Tibial nerve (tissue), 4 donors: ENCODE measurements at regions not wholly inside any gene's neighbourhood (a gene's known extent, or its start where the extent isn't known, plus 50 kb on each side); places are given as distances from the start of the nearest gene placed in this dataset.

Experiments
- DNase-seq, 2 donors: peaks; one replicate each; pipeline ENCODE4 v3.0.0-alpha.2; 2019; ENCODE audit warnings: low spot score in 2 of 2
- H3K27ac ChIP-seq, 4 donors: fragments of 200-600 bp; sonication (generic) in 3 of 4; one replicate each; pipeline ENCODE4 v1.5.1; 2017 to 2019; ENCODE audit warnings: mild to moderate bottlenecking in 1 of 4
- H3K27me3 ChIP-seq, 2 donors: fragments of 200-600 bp; sonication (generic) in 1 of 2; one replicate each; pipeline versions ENCODE4 v1.5.1 to v1.6.0; 2017 to 2019
- H3K36me3 ChIP-seq, 3 donors: fragments of 200-600 bp; sonication (generic); one replicate each; pipeline ENCODE4 v1.5.1; 2018 to 2019
- H3K4me1 ChIP-seq, 4 donors: fragments of 200-600 bp; sonication (generic) in 3 of 4; one replicate each; pipeline ENCODE4 v1.5.1; 2017 to 2019
- H3K4me3 ChIP-seq, 4 donors: fragments of 200-600 bp; sonication (generic) in 3 of 4; one replicate each; pipeline ENCODE4 v1.5.1; 2017 to 2019; ENCODE audit warnings: mild to moderate bottlenecking in 1 of 4, moderate library complexity in 1 of 4
- H3K9me3 ChIP-seq, 4 donors: fragments of 200-600 bp; sonication (generic) in 3 of 4; one replicate each; pipeline ENCODE4 v1.5.1; 2017 to 2019
- EP300 ChIP-seq, 2 donors: sonication (generic); formaldehyde crosslinking; IDR thresholded peaks; one replicate each; pipeline ENCODE4 v1.6.1; 2017; ENCODE audit warnings: antibody characterized with exemption in 2 of 2, mild to moderate bottlenecking in 1 of 2
- POLR2A ChIP-seq, 2 donors: fragments of 450-650 bp; IDR thresholded peaks; one replicate each; pipeline ENCODE4 v1.6.1; 2017; ENCODE audit warnings: antibody characterized with exemption in 2 of 2, mild to moderate bottlenecking in 2 of 2, moderate library complexity in 2 of 2
- WGBS, 2 donors: methylation state at CpG; one replicate each; pipeline ENCODE4 v1.1.5; 2018; 5-methylcytosine and 5-hydroxymethylcytosine counted together
- TF ChIP-seq, protein P1 (sequence below), 5 experiments: fragments of 200-600 bp in 3 of 5; fragments of 450-650 bp in 2 of 5; sonication (generic) in 3 of 5; IDR thresholded peaks; one replicate each; pipeline ENCODE4 v1.5.1; 2016 to 2019; ENCODE audit warnings: antibody characterized with exemption in 5 of 5, mild to moderate bottlenecking in 3 of 5, moderate library complexity in 2 of 5

DNA sequence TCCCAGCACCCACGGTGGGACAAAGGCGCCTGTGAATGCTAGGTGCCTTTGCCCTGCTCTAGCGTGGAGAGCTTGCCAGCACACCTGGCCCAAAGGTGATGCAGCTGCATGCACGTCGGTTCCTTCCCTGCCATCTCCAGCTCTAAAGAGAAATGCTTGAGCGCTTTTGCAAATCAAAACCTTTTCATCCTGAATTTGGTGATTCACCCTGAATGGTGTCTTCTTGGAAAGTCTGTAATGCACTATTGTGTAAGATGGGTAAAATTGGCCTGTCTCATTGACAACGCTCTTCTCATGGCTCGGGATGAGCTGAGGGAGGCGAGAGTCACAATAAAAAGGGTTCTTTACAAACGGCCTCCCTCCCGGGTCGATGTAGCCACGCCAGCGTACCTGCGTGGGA, 103.1 kb upstream of the ID4 start:
- DNase-seq: no peak
- H3K4me1 ChIP-seq: no peaks in the 10 kb centered on the region
- H3K36me3 ChIP-seq: no peaks in the 10 kb centered on the region
- H3K27ac ChIP-seq: no peak overlapping the region
- H3K27me3 ChIP-seq: no peaks in the 10 kb centered on the region
- 73 to 83% methylated on average over 15 of the region's 15 CpGs for WGBS, 2 donors
- no peak overlapping the region for H3K4me3 ChIP-seq
- H3K9me3 ChIP-seq: peaks cover 0 to 5% (median 0%) of the 10 kb centered on the region in 4 donors
- TF ChIP-seq, protein P1, sequence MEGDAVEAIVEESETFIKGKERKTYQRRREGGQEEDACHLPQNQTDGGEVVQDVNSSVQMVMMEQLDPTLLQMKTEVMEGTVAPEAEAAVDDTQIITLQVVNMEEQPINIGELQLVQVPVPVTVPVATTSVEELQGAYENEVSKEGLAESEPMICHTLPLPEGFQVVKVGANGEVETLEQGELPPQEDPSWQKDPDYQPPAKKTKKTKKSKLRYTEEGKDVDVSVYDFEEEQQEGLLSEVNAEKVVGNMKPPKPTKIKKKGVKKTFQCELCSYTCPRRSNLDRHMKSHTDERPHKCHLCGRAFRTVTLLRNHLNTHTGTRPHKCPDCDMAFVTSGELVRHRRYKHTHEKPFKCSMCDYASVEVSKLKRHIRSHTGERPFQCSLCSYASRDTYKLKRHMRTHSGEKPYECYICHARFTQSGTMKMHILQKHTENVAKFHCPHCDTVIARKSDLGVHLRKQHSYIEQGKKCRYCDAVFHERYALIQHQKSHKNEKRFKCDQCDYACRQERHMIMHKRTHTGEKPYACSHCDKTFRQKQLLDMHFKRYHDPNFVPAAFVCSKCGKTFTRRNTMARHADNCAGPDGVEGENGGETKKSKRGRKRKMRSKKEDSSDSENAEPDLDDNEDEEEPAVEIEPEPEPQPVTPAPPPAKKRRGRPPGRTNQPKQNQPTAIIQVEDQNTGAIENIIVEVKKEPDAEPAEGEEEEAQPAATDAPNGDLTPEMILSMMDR (IDR thresholded peaks at IDR 0.05): no peak
- no peak for TF ChIP-seq EP300 (IDR thresholded peaks at IDR 0.05)
- TF ChIP-seq POLR2A (IDR thresholded peaks at IDR 0.05): no peak

GRCh38 chr6:19734519-19734918, 102.7 kb upstream of the ID4 start:
- Histone ChIP-seq H3K36me3 (no peaks in the 10 kb centered on the region), H3K4me3 (no peak overlapping the region), H3K27me3 (no peaks in the 10 kb centered on the region), H3K9me3 (peaks cover 0 to 5% (median 0%) of the 10 kb centered on the region in 4 donors), H3K4me1 (no peaks in the 10 kb centered on the region), H3K27ac (no peak overlapping the region)
- WGBS, 2 donors: 33 to 38% methylated on average over 2 of the region's 2 CpGs
- TF ChIP-seq, protein P1 (IDR thresholded peaks at IDR 0.05): no peak
- TF ChIP-seq EP300 (IDR thresholded peaks at IDR 0.05): no peak
- DNase-seq: no peak

DNA sequence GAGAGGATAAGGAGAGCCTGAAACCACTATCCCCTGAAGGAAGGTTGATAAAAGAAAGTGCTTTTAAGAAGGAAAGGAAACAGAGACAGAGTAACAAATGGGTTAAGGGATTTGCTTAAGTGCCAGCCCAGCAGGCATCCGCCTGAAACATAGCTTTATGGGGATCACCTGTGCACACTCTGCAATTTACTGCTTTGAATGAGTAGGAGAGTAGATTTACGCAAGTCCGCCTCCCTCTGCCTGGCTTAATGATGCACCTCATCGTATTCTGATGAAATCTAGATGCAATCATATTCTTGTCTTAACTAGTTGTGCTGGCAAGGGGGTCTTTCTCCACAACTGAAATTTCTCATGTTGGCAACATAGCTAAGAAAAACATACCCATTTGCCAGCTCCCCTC, 101.1 kb upstream of the ID4 start:
- no peak overlapping the region for H3K27ac ChIP-seq
- no peak overlapping the region for H3K4me3 ChIP-seq
- H3K9me3 ChIP-seq: no peaks in the 10 kb centered on the region
- no peaks in the 10 kb centered on the region for H3K36me3 ChIP-seq
- no peak for TF ChIP-seq POLR2A (IDR thresholded peaks at IDR 0.05)
- TF ChIP-seq, protein P1 (IDR thresholded peaks at IDR 0.05): no peak
- no peak for TF ChIP-seq EP300 (IDR thresholded peaks at IDR 0.05)
- H3K4me1 ChIP-seq: no peaks in the 10 kb centered on the region
- no peak for DNase-seq
- H3K27me3 ChIP-seq: no peaks in the 10 kb centered on the region
- WGBS, 2 donors: 71 to 85% methylated on average over 4 of the region's 4 CpGs

DNA sequence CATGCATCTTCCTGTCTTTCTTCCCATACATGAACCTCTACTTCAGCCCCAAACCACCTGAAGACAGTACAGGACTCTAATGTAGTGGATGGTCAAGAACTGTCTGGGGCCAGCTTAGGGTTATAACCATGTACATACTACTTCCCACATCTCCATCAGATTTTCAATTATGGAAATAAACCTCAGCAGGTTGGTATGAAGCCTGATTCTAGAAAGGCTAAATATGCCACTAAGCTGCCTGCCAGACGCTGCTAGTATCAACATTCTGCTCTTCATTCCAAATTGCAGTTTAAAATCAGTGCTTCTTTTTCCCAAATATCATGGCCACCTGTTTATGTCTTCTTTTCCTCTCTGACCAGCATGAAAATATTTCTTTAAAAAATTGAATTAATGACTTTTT, 99.2 kb upstream of the ID4 start:
- TF ChIP-seq POLR2A (IDR thresholded peaks at IDR 0.05) (no peak), EP300 (IDR thresholded peaks at IDR 0.05) (no peak)
- TF ChIP-seq, protein P1 (IDR thresholded peaks at IDR 0.05): no peak
- H3K4me1 ChIP-seq: no peaks in the 10 kb centered on the region
- no peak for DNase-seq
- no peak overlapping the region for H3K4me3 ChIP-seq
- H3K27me3 ChIP-seq: no peaks in the 10 kb centered on the region
- H3K9me3 ChIP-seq: no peaks in the 10 kb centered on the region
- 70 to 84% methylated on average over 1 of the region's 1 CpG for WGBS, 2 donors
- no peaks in the 10 kb centered on the region for H3K36me3 ChIP-seq
- no peak overlapping the region for H3K27ac ChIP-seq

DNA sequence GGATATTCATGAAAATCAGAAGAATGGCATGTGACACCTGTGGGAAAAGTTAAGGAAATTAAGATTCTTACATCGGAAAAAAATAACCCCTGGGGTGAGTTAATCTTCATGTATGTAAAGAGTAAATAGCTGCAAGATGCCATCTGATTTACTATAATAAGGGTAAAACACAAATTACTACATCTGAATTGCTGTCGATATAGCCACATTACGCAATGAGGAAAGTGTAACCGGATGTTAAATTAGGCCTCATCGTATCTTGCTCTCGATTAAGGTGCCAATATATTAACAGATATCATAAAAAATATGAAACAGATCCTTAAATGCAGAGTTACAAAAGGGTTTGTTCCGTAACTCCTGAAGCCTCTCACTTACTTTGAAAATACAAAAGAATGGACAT, 87.4 kb upstream of the ID4 start:
- no peak overlapping the region for H3K4me3 ChIP-seq
- no peak for TF ChIP-seq POLR2A (IDR thresholded peaks at IDR 0.05)
- H3K27ac ChIP-seq: no peak overlapping the region
- no peaks in the 10 kb centered on the region for H3K9me3 ChIP-seq
- no peaks in the 10 kb centered on the region for H3K27me3 ChIP-seq
- no peaks in the 10 kb centered on the region for H3K36me3 ChIP-seq
- H3K4me1 ChIP-seq: no peaks in the 10 kb centered on the region
- 89 to 97% methylated on average over 7 of the region's 7 CpGs for WGBS, 2 donors
- DNase-seq: no peak

DNA sequence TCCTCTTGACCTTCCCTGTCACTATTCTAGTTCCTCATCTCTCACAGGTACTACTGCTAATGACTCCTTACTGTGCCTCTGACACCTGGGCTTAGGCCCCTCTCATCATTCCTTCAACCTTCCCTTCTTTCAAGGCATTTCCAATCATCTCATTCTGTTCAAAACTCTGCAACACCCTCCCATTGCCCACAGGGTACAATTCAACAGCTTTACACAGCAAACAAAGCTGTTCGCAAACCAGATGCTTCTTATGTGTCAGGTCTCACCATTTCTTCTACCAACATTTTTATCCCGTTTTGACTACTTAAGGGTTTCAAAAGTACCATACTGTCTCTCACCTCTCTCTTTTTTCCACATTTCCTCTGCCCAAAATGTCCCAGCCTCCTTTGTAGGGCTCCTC, 84.4 kb upstream of the ID4 start:
- Histone ChIP-seq H3K4me1 (no peaks in the 10 kb centered on the region), H3K9me3 (no peaks in the 10 kb centered on the region), H3K4me3 (no peak overlapping the region), H3K36me3 (no peaks in the 10 kb centered on the region), H3K27me3 (no peaks in the 10 kb centered on the region), H3K27ac (no peak overlapping the region)
- no peak for DNase-seq
- TF ChIP-seq POLR2A (IDR thresholded peaks at IDR 0.05): no peak
- TF ChIP-seq, protein P1 (IDR thresholded peaks at IDR 0.05): no peak
- no peak for TF ChIP-seq EP300 (IDR thresholded peaks at IDR 0.05)
- WGBS, 2 donors: 72 to 93% methylated on average over 2 of the region's 2 CpGs
